ENCODE measurements at regions not wholly inside any gene's neighbourhood (a gene's known extent, or its start where the extent isn't known, plus 50 kb on each side); places are given as distances from the start of the nearest gene placed in this dataset.

DNA sequence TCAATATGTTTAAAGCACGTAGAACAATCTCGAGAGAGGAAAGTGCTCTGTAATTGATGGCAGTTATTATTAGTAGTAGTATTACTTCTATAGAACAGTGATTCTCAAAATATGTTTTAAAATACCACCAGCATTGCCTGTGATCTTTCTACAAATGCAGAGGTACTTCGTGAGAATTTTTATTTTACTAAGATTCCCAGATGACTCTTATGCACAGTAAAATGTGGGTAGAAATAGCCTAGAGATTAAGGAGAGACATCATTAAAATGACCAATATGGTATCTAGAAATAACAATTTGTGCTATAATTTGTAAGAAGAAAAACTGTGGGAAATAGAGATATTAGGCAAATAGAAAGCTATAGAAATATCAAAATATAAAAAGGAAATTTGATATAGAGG is 157.9 kb downstream of the SUCNR1 start:
- Histone ChIP-seq H3K9me3 (ENCODE audit: control insufficient read depth, insufficient read depth, low read length) (no peaks in the 10 kb centered on the region), H3K4me3 (ENCODE audit: low read depth, low read length) (no peak overlapping the region), H3K27ac (ENCODE audit: low read depth, low read length) (no peak overlapping the region), H3K27me3 (ENCODE audit: control insufficient read depth, insufficient read depth, low read length) (no peaks in the 10 kb centered on the region)
- ChIA-PET POLR2A (no interaction called here), CTCF (no interaction called here)
- TF ChIP-seq, protein P1, sequence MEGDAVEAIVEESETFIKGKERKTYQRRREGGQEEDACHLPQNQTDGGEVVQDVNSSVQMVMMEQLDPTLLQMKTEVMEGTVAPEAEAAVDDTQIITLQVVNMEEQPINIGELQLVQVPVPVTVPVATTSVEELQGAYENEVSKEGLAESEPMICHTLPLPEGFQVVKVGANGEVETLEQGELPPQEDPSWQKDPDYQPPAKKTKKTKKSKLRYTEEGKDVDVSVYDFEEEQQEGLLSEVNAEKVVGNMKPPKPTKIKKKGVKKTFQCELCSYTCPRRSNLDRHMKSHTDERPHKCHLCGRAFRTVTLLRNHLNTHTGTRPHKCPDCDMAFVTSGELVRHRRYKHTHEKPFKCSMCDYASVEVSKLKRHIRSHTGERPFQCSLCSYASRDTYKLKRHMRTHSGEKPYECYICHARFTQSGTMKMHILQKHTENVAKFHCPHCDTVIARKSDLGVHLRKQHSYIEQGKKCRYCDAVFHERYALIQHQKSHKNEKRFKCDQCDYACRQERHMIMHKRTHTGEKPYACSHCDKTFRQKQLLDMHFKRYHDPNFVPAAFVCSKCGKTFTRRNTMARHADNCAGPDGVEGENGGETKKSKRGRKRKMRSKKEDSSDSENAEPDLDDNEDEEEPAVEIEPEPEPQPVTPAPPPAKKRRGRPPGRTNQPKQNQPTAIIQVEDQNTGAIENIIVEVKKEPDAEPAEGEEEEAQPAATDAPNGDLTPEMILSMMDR (IDR thresholded peaks at IDR 0.05; ENCODE audit: low read depth, low read length): no peak
- DNase-seq (ENCODE audit: low read depth, low spot score): no peak

DNA sequence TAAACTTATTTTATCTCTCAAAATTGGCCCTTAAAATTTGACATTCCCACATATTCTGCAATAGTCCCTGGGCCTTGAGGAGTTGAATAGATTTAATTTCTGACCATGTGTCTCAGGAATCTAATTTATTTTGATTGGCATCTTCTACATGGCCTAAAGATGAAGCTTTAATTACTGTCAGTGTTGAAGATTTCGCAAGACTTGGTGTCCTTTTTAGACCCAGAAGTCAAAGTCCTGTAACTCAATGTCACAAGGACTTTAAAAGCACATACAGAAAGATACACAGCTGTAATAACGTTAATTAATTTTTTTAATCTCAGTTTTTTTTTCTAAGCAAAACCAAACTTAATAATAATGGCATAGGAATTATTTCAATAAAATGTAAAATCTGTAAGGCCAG is 163.9 kb downstream of the SUCNR1 start:
- Histone ChIP-seq H3K9me3 (ENCODE audit: control insufficient read depth, insufficient read depth, low read length) (no peaks in the 10 kb centered on the region), H3K27ac (ENCODE audit: low read depth, low read length) (no peak overlapping the region), H3K27me3 (ENCODE audit: control insufficient read depth, insufficient read depth, low read length) (no peaks in the 10 kb centered on the region), H3K4me3 (ENCODE audit: low read depth, low read length) (no peak overlapping the region)
- no peak for DNase-seq (ENCODE audit: low read depth, low spot score)
- TF ChIP-seq, protein P1 (IDR thresholded peaks at IDR 0.05; ENCODE audit: low read depth, low read length): no peak
- ChIA-PET POLR2A (no interaction called here), CTCF (no interaction called here)

DNA sequence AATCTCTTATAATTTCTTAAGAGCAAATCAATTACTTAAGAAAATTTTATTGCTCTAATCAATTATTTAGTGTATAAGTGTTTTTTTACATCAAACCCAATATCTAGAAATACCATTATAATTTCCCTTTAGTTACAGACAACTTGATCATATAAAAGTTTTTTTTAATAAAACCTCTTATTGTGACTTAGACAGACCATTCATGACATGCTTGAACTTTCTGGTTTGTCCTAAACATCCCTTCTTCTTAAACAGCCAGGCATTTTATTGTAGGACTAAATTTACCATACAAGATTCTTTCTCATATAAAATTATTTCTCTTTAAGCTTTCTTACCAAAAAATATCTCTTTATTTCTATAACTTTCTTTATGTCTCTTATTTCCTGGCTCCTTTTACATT is 164.5 kb downstream of the SUCNR1 start:
- ChIA-PET CTCF (no interaction called here), POLR2A (no interaction called here)
- no peak for DNase-seq (ENCODE audit: low read depth, low spot score)
- H3K27ac ChIP-seq (ENCODE audit: low read depth, low read length): no peak overlapping the region
- no peak overlapping the region for H3K4me3 ChIP-seq (ENCODE audit: low read depth, low read length)
- no peaks in the 10 kb centered on the region for H3K27me3 ChIP-seq (ENCODE audit: control insufficient read depth, insufficient read depth, low read length)
- no peaks in the 10 kb centered on the region for H3K9me3 ChIP-seq (ENCODE audit: control insufficient read depth, insufficient read depth, low read length)
- TF ChIP-seq, protein P1 (IDR thresholded peaks at IDR 0.05; ENCODE audit: low read depth, low read length): no peak

DNA sequence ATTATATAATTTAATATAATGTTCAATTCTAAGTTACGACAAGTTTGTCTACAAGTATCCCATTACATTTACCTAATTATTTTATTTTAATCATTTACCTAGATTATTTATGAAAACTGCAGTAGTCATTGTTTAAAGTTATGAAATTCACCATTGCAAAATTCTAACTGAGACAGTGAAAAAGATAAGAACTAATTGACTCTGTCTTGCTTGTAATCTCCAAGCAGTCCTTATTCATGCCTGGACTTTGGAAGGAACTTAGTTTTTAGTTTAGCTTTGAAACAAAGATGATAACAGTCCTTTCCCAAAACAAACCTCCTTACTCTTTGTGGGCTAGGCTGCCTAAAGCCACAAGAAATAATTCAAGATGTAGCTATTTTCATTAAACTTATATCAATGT is 165.0 kb downstream of the SUCNR1 start:
- ChIA-PET POLR2A (no interaction called here), CTCF (interaction anchor here (0.6 kb wide), 1 partner anchor 294 kb away, joined by 3 read pairs; no protein-coding TSS in a partner anchor)
- no peaks in the 10 kb centered on the region for H3K9me3 ChIP-seq (ENCODE audit: control insufficient read depth, insufficient read depth, low read length)
- H3K4me3 ChIP-seq (ENCODE audit: low read depth, low read length): no peak overlapping the region
- no peak overlapping the region for H3K27ac ChIP-seq (ENCODE audit: low read depth, low read length)
- DNase-seq (ENCODE audit: low read depth, low spot score): no peak
- H3K27me3 ChIP-seq (ENCODE audit: control insufficient read depth, insufficient read depth, low read length): no peaks in the 10 kb centered on the region
- TF ChIP-seq, protein P1 (IDR thresholded peaks at IDR 0.05; ENCODE audit: low read depth, low read length): no peak

DNA sequence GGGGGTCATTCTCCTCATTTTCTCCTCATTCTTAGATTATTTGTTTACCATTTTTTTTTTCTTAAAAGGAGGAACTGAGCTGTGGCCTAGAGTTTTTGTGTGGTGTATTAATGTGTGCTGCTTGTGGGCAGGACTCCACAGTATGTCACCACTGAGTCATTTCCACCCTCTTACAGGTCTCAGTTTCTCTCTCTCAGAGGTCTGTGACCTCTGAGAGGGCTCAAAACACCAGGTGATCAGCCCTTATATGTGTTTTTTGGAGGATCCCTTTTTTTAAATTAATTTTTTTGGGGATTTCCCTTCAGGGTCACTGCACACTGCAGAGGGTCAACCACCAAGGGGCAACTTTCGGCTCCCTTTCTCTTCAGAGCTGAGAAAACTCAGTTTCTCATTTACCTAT is 166.4 kb downstream of the SUCNR1 start:
- ChIA-PET POLR2A (no interaction called here), CTCF (no interaction called here)
- TF ChIP-seq, protein P1 (IDR thresholded peaks at IDR 0.05; ENCODE audit: low read depth, low read length): no peak
- Histone ChIP-seq H3K4me3 (ENCODE audit: low read depth, low read length) (no peak overlapping the region), H3K9me3 (ENCODE audit: control insufficient read depth, insufficient read depth, low read length) (no peaks in the 10 kb centered on the region), H3K27me3 (ENCODE audit: control insufficient read depth, insufficient read depth, low read length) (no peaks in the 10 kb centered on the region), H3K27ac (ENCODE audit: low read depth, low read length) (no peak overlapping the region)
- no peak for DNase-seq (ENCODE audit: low read depth, low spot score)
